ENCODE measurements at regions not wholly inside any gene's neighbourhood (a gene's known extent, or its start where the extent isn't known, plus 50 kb on each side); places are given as distances from the start of the nearest gene placed in this dataset.

DNA sequence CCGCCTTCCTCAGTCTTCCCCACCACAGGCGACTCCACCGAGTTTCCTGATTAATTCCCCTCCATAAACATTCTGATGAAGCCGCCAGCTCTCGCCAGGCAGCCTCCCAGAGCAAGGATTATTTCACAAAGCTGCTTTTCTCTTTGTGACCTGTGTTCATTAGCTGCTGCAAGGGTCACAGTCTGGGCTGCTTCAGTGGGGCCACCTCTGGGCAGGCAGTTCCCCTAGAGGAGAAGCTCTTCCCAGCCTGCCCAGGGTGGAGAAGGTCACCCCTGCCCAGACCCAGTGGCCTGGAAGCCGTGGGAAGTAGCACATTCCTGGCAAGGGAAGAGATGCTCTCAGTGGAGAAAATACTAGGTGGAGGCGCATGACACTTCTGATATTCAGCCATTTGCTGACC lies 58.4 kb upstream of the RAPGEF1 start:
- 49% methylated on average over 7 of the region's 7 CpGs for WGBS
- DNase-seq (ENCODE audit: low spot score in 2 of 2), result no peak
- no peaks in the 10 kb centered on the region for H3K36me3 ChIP-seq
- TF ChIP-seq EP300 (IDR thresholded peaks at IDR 0.05) (no peak), POLR2AphosphoS5 (IDR thresholded peaks at IDR 0.05) (no peak), POLR2A (IDR thresholded peaks at IDR 0.05) (no peak)
- TF ChIP-seq, protein P1, sequence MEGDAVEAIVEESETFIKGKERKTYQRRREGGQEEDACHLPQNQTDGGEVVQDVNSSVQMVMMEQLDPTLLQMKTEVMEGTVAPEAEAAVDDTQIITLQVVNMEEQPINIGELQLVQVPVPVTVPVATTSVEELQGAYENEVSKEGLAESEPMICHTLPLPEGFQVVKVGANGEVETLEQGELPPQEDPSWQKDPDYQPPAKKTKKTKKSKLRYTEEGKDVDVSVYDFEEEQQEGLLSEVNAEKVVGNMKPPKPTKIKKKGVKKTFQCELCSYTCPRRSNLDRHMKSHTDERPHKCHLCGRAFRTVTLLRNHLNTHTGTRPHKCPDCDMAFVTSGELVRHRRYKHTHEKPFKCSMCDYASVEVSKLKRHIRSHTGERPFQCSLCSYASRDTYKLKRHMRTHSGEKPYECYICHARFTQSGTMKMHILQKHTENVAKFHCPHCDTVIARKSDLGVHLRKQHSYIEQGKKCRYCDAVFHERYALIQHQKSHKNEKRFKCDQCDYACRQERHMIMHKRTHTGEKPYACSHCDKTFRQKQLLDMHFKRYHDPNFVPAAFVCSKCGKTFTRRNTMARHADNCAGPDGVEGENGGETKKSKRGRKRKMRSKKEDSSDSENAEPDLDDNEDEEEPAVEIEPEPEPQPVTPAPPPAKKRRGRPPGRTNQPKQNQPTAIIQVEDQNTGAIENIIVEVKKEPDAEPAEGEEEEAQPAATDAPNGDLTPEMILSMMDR (IDR thresholded peaks at IDR 0.05), result no peak
- no peak overlapping the region for H3K4me3 ChIP-seq
- H3K27me3 ChIP-seq, result peaks cover 38% of the 10 kb centered on the region
- no peak overlapping the region for H3K27ac ChIP-seq
- H3K4me1 ChIP-seq, result no peaks in the 10 kb centered on the region
- H3K9me3 ChIP-seq, result no peaks in the 10 kb centered on the region

DNA sequence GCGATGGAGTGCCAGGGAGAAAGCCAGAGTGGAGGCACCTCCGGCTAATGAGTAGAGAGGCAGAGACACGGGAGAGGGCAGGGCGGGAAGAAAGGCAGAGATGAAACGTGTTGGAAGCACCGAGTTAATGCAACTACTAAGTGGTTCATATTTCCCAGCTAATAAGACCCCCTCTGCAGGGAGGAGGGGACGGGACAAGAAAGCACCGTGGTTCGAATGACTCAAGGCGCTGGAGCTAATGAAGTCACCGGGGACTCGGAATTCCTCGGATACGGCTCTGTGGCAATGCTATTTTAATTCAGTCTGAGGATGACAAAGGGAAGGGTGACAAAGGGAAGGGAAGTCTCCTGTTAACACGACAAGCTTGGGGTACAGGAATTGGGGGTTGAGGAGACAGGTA lies 54.5 kb upstream of the RAPGEF1 start:
- WGBS, result 57% methylated on average over 15 of the region's 15 CpGs
- Histone ChIP-seq H3K27ac (no peak overlapping the region), H3K36me3 (no peaks in the 10 kb centered on the region), H3K27me3 (peaks cover 43% of the 10 kb centered on the region), H3K4me3 (no peak overlapping the region), H3K9me3 (no peaks in the 10 kb centered on the region), H3K4me1 (no peaks in the 10 kb centered on the region)
- no peak for DNase-seq (ENCODE audit: low spot score in 2 of 2)
- TF ChIP-seq, protein P1 (IDR thresholded peaks at IDR 0.05), result no peak
- TF ChIP-seq POLR2AphosphoS5 (IDR thresholded peaks at IDR 0.05) (no peak), POLR2A (IDR thresholded peaks at IDR 0.05) (no peak), EP300 (IDR thresholded peaks at IDR 0.05) (no peak)

DNA sequence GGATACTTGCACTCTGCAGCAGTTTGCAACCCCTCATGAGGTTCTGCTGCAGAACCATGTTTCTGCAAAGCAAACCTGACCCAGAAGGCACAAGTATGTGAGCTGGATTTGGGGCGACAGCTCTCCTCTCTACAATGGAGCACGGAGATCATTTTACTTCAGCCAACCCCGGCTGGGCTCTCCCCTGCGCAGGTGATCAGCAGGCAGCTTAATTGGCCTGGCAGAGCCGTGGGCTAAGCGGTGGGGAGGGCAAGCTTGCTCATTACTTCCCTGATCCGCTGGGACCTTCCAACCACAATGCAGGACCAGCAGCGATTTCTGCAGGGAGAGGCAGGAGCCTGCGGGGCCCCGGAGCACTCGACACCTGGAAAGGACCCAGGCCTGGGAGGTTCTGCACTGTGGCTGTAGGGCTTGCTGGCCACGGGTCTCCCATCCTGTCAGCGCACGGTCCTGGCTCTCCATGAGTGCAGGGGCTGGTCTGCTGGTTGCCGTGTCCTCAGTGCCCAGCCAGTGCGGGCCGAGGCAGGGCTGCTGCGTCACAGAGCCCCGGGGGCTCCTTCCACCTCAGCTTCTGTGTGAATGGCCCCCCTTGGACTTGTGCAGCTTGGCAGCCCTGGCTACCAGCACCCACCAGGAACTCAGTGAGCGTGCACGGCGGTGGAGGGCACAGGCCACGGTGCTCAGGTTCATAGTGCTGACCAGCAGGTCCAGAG lies 51.8 kb upstream of the RAPGEF1 start:
- no peak for DNase-seq (ENCODE audit: low spot score in 2 of 2)
- H3K27me3 ChIP-seq, result peaks cover 64% of the 10 kb centered on the region
- WGBS, result 75% methylated on average over 6 of the region's 23 CpGs

More for the DNA sequence above, 51.8 kb upstream of the RAPGEF1 start:
- no peaks in the 10 kb centered on the region for H3K4me1 ChIP-seq
- no peak overlapping the region for H3K4me3 ChIP-seq
- no peak for TF ChIP-seq POLR2AphosphoS5 (IDR thresholded peaks at IDR 0.05)
- no peaks in the 10 kb centered on the region for H3K9me3 ChIP-seq
- no peak overlapping the region for H3K27ac ChIP-seq
- H3K36me3 ChIP-seq, result no peaks in the 10 kb centered on the region
